COLO668 (cell line): ENCODE measurements at regions not wholly inside any gene's neighbourhood (a gene's known extent, or its start where the extent isn't known, plus 50 kb on each side); places are given as distances from the start of the nearest gene placed in this dataset.
"Not testable (repeated sequence)": the region's sequence is repeated elsewhere in the genome, so short reads cannot be mapped to it uniquely, and the experiment has no call there.

Experiments
- DNase-seq: peaks from one replicate; lab custom pipeline; 2025; ENCODE audit not compliant: unreplicated experiment; lab: John Stamatoyannopoulos, UW

DNA sequence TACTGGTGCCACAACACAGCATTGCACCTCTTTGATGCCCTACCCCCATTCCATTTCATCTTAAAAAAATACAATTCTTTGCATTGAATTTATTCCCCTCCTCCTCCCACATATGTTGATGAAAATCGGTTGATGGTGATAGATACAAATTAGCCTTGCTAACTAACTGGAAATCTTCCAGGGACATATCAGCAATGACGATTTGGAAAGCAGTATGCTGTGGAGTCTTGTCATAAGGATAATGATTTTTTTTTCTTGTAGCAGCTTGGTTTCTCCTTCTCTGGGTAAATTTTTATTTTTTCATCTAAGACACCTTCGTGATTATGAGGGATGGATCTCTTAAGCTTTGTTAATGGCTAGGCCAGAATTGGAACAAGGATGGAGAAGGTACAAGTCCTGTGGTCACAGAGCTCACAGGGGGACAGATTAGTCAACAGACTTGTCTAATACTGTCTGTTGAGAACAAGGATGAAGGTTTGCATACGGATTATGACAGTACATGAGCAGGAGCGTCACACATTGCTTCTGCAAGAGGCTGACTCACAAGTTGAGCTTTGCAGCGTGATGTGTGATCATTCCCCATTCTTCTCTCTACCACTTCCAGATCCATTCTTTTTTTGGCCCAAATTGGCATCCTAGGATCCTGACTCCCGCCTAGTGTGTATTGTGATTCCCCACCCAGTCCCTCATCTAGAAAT, 233.1 kb upstream of the FERMT1 start:
- DNase-seq = no peak

DNA sequence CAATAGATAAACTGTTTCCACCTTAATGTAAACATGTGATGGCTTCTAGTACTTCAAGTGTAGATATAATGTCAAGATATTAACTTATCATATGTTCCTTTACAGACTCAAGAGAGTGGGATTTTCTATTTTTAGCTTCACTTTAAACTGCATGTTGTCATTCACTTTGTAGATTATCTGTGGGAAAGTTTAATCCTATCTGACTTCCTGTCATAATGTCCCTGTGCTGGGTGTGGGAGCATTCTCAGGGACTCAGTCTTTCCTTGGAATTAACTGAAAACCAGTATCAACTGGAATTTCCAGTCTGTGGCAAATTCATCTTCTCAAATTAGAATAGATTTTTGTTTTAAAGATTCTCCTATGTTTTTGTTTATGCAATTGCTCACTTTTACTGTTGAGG, 226.1 kb upstream of the FERMT1 start:
- no peak for DNase-seq

DNA sequence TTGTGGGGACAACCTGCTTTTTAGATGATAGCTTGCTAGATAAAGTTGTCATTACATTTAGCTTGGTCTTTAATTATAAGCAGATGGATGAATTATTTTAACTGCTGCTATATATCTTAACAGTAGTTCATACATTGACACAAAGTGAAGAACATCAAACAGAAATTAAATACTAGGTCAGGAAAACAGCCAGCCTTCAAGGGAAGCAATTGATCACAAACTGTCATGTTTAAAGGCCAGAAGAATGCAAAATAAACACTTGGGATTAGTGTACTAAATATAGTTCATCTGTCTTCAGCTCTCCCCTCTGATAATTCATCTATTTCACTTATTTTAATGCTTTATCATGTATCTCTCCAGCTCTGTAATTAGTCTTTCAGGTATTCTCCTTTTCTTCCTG, 225.1 kb upstream of the FERMT1 start:
- DNase-seq = no peak

DNA sequence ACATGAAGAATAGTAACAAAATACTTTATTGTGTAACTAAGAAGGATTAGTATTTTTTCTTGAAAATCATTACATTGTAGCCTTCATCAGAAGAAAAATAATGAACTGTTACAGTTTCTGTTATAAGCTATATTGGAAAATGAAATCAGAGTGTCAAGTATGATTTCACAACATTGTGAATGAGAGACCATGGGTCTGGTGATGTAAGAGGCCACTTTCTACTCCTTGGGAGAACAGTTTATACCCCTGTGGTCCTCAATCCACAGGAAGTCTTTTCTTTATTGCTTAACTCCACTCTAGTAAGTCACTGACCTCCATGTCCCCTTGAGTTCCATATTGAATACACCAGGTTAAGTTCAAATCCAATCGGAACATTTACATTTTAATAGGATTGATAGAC, 218.7 kb upstream of the FERMT1 start:
- DNase-seq = no peak

DNA sequence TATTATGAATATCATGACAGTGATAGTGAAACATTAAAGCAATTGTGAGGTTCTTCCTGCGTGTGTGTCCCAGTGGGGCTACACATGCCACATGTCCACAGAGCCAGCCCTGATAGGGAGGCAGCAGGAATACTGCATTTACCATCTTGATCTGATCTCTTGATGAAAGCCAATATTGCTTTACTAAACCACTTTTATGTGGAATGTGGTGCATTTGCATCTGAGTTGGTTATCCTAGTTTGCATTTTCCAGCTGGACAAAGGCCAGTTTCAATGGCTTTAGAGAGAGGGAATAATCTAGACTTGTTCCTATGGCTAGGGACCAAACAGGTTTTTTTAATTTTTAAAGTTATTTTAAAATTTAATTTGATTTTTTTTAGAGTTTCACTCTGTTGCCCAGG, 216.3 kb upstream of the FERMT1 start:
- no peak for DNase-seq

DNA sequence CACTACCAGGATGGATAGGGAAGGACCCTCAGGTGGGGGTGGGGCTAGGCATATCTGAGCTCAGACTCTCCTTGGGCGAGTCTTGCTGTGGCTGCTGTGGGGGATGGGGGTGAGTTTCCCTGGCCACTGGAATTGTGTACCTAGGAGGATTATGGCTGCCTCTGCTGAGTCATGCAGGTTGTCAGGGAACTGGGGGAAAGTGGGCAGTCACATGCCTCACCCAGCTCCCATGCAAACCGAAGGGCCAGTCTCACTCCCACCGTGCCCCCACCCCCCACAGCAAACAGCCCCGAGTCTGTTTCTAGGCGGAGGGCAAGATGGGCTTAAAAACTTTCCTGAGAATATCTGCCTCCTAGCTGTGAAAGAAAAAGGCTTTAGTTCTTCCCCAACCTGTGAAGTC, 210.3 kb upstream of the FERMT1 start:
- DNase-seq = peak; percentile 16

DNA sequence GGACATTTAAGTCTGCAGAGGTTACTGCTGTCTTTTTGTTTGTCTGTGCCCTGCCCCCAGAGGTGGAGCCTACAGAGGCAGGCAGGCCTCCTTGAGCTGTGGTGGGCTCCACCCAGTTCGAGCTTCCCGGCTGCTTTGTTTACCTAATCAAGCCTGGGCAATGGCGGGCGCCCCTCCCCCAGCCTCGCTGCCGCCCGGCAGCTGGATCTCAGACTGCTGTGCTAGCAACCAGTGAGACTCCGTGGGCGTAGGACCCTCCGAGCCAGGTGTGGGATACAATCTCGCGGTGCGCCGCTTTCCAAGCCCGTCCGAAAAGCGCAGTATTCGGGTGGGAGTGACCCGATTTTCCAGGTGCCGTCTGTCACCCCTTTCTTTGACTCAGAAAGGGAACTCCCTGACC, 198.4 kb upstream of the FERMT1 start:
- not testable (repeated sequence) for DNase-seq

DNA sequence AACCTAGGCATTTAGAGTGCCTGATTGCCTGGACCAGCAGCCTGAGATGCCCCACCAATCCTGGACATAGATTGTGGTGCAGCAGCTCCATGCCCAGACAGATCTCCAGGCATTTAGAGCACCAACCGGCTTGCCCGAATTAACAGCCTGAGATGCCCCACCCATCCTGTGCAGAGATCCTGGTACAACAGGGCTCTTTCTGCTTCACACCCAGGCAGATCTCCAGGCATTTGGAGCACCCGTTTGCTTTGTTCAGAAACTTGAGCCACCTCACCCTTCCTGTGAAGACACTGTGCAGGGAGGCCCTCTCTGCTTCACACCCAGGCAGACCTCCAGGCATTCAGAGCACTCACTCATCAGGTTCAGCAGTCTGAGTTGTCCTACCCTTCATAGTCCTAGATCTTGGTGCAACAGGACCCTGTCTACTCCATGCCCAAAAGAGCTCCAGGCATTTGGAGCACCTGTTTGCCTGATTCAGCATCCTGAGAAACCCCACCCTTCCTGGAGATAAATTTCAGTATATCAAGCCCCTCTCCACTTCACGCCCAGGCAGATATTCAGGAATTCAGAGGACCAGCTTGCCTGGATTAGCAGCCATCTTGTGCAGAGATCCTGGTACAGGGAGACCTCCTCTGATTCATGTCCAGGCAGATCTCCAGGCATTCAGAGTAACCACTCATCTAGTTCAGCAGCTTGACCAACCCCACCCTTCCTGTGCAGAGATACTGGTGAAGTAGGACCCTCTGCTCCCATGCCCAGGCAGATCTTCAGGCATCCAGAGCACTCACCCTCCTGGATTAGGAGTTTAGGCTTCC, 189.2 kb upstream of the FERMT1 start:
- DNase-seq = no peak

DNA sequence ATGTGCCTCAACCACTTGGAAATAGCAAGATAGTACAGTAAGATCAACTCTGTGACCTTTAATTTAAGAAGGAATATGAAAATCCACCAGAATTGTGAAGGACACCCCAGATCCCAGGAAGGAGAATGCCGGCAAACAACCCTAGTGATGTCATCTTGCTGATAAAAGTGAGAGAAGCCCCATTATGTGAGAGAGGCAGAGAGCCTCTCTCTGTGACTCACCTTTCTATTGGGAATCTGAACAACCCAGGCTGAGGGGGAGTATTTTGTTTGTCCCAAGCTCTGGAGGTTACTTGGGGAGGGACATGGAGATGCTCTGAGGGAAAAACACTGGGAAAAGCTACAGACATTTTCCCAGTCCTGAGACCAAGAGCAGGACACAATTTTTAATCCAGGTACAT, 188.3 kb upstream of the FERMT1 start:
- no peak for DNase-seq

DNA sequence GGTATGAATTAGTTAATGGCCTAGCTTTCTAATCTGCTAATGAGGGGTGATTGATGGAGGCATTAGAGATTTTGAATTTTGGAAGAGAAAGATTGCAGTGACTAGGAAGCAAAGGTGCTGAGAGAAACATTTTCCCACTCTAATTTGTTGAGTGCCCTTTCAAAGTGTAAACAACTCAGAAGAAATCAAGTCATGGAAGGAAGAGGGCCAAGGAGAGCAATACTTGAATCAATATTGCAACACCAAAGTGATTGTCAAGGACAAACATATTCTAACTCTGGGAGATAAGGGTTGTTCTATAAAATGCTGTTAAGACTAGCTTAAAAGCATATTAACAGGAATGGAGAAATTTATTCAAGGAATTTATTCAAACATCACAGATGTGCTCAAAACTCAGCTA, 182.7 kb upstream of the FERMT1 start:
- no peak for DNase-seq

DNA sequence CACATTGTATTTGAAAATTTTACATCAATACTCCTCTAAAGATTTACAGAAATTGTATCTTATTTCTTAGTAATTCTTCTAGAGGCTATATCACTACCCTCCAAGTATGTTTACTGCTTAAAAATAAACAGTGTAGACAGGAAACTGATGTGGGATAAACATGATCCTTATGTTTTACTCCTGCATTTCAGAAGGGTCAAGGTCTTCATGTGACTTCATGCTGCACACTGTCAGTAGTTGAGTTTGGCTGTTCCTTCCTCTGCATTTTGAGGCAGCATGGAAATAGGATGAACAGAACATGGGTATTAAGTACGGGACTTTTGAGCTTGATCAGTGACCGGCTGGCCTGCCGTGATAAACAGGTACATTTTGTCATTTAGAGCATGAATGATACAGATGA, 179.2 kb upstream of the FERMT1 start:
- no peak for DNase-seq

DNA sequence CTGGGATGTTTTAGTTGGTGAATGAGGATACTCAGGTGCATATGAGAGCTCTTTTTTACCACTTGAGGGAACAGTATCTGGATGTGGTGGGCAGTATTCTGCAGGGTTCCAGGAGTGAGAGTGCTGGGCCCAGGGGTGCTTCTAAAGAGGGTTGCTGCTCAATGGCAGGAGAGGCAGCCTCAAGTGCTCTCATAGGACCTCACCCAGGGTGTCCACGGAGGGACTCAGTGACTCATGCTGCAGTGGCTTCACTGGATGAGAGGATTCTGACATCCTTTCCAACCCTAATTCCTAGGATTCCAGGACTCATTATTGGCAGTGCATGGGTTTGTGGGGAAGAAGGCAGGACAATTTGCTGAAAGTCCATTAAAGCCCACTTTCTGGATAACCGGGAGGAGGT, 176.6 kb upstream of the FERMT1 start:
- DNase-seq = no peak

DNA sequence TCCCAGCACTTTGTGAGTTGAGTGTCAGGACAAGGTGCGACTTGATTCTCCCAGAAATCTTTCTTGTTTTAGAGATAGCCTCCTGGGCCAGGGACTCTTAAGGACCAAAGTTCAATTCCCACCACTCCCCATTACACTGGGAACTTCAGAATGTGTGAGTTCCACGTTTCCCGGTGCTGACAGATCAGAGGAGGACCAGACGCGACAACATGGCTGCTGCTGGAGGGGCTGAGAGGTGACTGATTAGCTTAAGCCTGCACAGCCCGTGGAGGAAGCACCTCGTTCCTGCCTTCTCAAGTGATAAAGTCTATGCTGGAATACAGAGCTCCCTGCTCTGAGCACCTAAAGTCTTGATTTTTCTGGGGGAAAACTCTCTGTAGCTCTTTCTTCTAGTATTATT, 175.2 kb upstream of the FERMT1 start:
- no peak for DNase-seq

DNA sequence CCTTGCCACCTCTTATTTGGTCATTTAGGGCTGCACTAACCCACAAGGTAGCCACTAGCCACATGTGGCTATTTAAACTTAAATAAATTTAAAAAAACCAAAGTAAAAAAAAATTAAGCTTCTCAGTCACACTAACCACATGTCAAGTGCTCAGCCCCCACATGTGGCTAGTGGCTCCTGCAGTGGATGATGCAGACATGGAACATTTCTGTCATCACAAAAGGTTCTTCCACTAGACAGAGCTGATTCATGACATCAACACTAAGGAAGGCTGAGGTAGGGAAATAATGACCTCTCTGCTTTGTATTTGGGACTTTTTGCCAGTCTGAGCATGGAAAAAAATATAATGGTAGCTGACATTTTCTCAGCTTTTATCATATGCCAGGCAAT, 173.0 kb upstream of the FERMT1 start:
- DNase-seq = no peak

DNA sequence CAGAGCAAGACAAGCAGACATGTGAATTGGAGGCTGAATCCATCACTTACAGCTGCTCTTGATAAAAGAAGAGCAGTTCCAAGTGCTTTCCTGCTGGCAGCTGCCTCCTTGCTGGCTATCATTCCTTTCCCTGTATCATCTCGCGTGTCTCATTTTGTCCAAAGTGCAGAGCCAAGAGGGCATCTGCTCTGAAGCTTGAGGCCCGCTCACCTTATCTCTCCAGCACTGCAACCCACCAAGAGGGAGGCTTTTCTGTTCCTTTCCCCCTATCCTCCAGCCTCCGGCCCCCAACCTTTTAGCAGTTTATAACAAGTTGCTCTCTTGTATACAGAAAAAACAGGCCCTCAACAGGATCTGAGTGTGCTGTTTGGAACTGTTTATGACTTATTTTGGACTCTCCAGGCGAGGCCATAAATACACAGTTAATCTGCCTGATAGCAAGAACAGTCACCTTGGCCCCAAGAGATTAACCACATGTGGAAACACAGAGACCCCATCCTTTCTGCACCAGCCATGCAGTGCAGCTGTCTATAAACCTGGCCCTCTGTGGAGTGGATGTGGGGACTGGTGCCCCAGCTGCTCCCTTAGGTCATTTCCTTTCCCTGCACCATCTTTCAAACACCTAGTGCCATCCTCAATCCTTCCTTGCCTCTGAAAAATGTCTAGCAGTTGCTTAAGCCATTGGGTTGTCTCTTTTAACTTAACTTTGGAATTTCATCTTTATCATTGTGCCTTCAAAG, 172.5 kb upstream of the FERMT1 start:
- no peak for DNase-seq

DNA sequence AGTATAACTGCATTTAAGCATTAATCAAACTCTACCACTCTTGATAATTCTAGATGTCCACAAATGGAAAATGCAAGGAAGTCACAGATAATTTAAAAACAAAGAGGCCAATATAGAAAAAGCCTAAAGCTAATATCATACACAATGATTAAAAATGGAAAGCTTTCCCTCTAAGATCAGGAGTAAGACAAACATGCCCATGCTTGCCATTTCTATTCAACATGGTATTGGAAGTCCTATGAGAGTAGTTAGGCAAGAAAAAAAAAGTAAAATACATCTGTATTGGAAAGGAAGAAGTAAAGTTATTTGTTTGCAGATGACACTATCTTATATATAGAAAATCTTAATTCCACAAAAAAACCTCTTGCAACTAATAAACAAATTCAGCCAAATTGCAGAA, 164.6 kb upstream of the FERMT1 start:
- DNase-seq = no peak

DNA sequence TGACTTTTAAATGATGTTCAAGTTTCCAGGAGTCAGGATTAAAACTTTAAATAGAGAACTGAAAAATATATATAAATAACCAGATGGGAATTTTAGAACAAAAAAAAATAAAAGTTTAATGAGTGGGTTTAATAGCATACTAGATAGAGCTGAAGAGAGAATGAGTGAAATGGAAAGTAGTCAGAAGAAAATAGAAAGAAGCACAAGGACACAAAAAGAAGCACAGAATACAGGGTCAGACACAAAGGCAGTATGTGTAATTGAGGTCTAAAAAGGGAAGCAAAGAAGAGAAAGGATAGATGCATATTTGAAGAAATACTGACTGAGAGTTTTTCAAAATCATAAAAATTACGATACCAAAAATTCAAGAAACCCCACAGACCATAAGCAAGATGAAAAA, 159.8 kb upstream of the FERMT1 start:
- no peak for DNase-seq

DNA sequence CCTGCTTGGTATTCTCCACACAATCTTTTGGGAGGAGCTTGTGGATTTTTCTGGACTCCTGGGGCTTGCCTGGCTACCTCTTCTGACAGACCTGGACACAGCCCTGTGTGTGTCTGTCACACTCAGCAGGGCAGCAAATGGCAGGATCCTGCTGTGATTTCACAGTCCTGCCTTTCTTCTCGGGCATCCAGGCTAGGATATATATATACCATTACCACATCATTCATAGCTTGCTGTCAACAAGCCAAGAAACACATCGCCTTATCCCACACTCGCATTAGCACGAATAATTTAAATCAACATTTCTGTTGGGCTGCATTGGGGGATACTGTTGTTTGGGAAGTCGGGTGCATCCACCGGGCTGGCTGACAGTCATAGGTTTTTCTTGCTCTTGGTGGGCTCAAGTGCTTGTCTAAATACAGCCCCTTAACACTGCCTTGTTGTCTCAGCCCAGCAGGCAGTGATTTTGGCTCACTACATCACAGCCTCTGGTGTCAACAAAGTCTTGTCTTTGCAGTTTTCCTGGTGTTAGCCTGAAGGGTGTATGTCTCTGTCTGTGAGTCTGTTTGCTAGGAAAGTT, 154.9 kb upstream of the FERMT1 start:
- no peak for DNase-seq

DNA sequence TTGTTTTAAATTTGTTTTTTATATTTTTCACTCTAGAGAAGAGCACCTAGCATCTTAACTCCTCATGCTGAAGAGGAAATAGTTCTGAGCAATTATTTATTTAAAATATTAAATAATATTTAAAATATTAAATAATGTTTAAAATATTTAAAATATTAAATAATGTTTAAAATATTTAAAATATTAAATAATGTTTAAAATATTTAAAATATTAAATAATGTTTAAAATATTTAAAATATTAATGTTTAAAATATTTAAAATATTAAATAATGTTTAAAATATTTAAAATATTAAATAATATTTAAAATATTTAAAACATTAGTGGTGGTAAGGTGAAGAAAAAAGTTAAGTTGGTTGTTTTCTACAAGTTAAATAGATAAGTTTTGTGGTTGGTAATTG, 147.6 kb upstream of the FERMT1 start:
- not testable (repeated sequence) for DNase-seq

DNA sequence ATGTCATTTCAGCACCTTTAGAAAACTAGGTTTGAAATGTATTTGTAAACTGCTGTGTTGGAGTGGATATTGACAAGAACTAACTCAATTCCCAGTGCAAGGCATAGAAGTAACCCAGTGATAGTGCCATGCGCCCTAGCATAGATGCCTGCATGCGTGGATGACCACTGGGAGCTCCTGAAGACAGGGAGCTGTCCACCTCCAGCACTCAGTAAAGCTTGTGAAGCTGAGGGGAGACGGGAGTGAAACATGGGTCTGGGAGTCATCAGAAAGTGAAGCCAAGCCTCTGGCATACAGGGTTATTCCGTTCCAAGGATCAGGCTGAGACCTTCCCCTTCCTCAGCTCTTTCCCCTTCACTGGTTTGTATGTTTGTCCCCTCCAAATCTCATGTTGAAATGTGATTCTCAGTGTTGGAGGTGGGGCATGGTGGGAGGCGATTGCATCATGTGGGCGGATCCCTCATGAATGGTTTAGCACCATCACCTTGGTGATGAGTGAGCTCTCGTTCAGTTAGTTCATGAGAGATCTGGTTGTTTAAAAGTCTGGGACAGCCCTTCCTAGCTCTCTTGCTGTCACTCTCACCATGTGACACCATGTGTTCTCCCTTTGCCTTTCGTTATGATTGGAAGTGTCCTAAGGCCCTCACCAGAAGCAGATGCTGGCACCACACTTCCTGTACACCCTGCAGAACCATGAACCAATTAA, 146.5 kb upstream of the FERMT1 start:
- no peak for DNase-seq
